ENCODE measurements at regions not wholly inside any gene's neighbourhood (a gene's known extent, or its start where the extent isn't known, plus 50 kb on each side); places are given as distances from the start of the nearest gene placed in this dataset.

GRCh38 chr14:39957987-39958386 is 525.8 kb upstream of the FBXO33 start:
- DNase-seq (no peak), ATAC-seq (replicated peaks) (no peak)
- Mint-ChIP-seq H3K27me3 (no peaks in the 10 kb centered on the region), H3K9me3 (peaks cover 13 to 19% of the 10 kb centered on the region in 2 donors), H3K36me3 (no peaks in the 10 kb centered on the region), H3K4me3 (no peak overlapping the region), H3K27ac (no peak overlapping the region), H3K4me1 (no peaks in the 10 kb centered on the region)

GRCh38 chr14:39957290-39957689 is 525.1 kb upstream of the FBXO33 start:
- Mint-ChIP-seq H3K4me3 (no peak overlapping the region), H3K27ac (no peak overlapping the region), H3K27me3 (no peaks in the 10 kb centered on the region), H3K9me3 (peaks cover 15% of the 10 kb centered on the region in 2 donors), H3K36me3 (no peaks in the 10 kb centered on the region), H3K4me1 (no peaks in the 10 kb centered on the region)
- DNase-seq = no peak
- ATAC-seq (replicated peaks) = no peak

GRCh38 chr14:39956372-39956771 is 524.1 kb upstream of the FBXO33 start:
- Mint-ChIP-seq H3K9me3 (peaks cover 10 to 13% of the 10 kb centered on the region in 2 donors), H3K4me3 (no peak overlapping the region), H3K27me3 (no peaks in the 10 kb centered on the region), H3K4me1 (no peaks in the 10 kb centered on the region), H3K27ac (no peak overlapping the region), H3K36me3 (no peaks in the 10 kb centered on the region)
- DNase-seq (no peak), ATAC-seq (replicated peaks) (no peak)

- no peak for ATAC-seq (replicated peaks)
- no peak overlapping the region for H3K27ac Mint-ChIP-seq
Observed at GRCh38 chr14:39948235-39948634, 516.0 kb upstream of the FBXO33 start.

GRCh38 chr14:39946807-39947206 is 514.6 kb upstream of the FBXO33 start:
- Mint-ChIP-seq H3K27ac (no peak overlapping the region), H3K36me3 (no peaks in the 10 kb centered on the region), H3K4me3 (no peak overlapping the region), H3K4me1 (no peaks in the 10 kb centered on the region), H3K9me3 (peaks cover 0 to 1% of the 10 kb centered on the region in 2 donors), H3K27me3 (no peaks in the 10 kb centered on the region)
- ATAC-seq (replicated peaks) (no peak), DNase-seq (no peak)

More at GRCh38 chr14:39948235-39948634, 516.0 kb upstream of the FBXO33 start:
- Mint-ChIP-seq H3K4me3 (no peak overlapping the region), H3K4me1 (no peaks in the 10 kb centered on the region), H3K27me3 (no peaks in the 10 kb centered on the region), H3K36me3 (no peaks in the 10 kb centered on the region), H3K9me3 (peaks cover 4 to 8% of the 10 kb centered on the region in 2 donors)
- DNase-seq = no peak

GRCh38 chr14:39939023-39939422 is 506.8 kb upstream of the FBXO33 start:
- Mint-ChIP-seq H3K4me3 (no peak overlapping the region), H3K4me1 (no peaks in the 10 kb centered on the region), H3K36me3 (no peaks in the 10 kb centered on the region), H3K27ac (no peak overlapping the region), H3K27me3 (no peaks in the 10 kb centered on the region), H3K9me3 (no peaks in the 10 kb centered on the region)
- DNase-seq = no peak
- ATAC-seq (replicated peaks) = no peak

- no peaks in the 10 kb centered on the region for H3K9me3 Mint-ChIP-seq
- ATAC-seq (replicated peaks) (peak; percentile 36 to 78), DNase-seq (no peak)
- no peaks in the 10 kb centered on the region for H3K36me3 Mint-ChIP-seq
- no peak overlapping the region for H3K4me3 Mint-ChIP-seq
- no peaks in the 10 kb centered on the region for H3K4me1 Mint-ChIP-seq
- no peak overlapping the region for H3K27ac Mint-ChIP-seq
- peaks cover 0 to 4% of the 10 kb centered on the region in 2 donors for H3K27me3 Mint-ChIP-seq
Observed at GRCh38 chr14:39912192-39913100, 480.2 kb upstream of the FBXO33 start.

- H3K9me3 Mint-ChIP-seq = peaks cover 9 to 10% of the 10 kb centered on the region in 2 donors
- no peak overlapping the region for H3K4me3 Mint-ChIP-seq
- DNase-seq (no peak), ATAC-seq (replicated peaks) (no peak)
- no peak overlapping the region for H3K27ac Mint-ChIP-seq
- no peaks in the 10 kb centered on the region for H3K36me3 Mint-ChIP-seq
- no peaks in the 10 kb centered on the region for H3K27me3 Mint-ChIP-seq
- no peaks in the 10 kb centered on the region for H3K4me1 Mint-ChIP-seq
Observed at GRCh38 chr14:39897657-39898056, 465.4 kb upstream of the FBXO33 start.

- Mint-ChIP-seq H3K9me3 (peaks cover 13 to 21% of the 10 kb centered on the region in 2 donors), H3K27ac (no peak overlapping the region), H3K4me1 (no peaks in the 10 kb centered on the region), H3K4me3 (no peak overlapping the region), H3K27me3 (no peaks in the 10 kb centered on the region), H3K36me3 (no peaks in the 10 kb centered on the region)
- no peak for ATAC-seq (replicated peaks)
- no peak for DNase-seq
Observed at GRCh38 chr14:39890026-39890425, 457.8 kb upstream of the FBXO33 start.

- H3K4me1 Mint-ChIP-seq = no peaks in the 10 kb centered on the region
- H3K9me3 Mint-ChIP-seq = peaks cover 13 to 14% of the 10 kb centered on the region in 2 donors
- no peaks in the 10 kb centered on the region for H3K27me3 Mint-ChIP-seq
- no peak overlapping the region for H3K27ac Mint-ChIP-seq
- H3K4me3 Mint-ChIP-seq = no peak overlapping the region
- DNase-seq (no peak), ATAC-seq (replicated peaks) (no peak)
- no peaks in the 10 kb centered on the region for H3K36me3 Mint-ChIP-seq
Observed at GRCh38 chr14:39884091-39884490, 451.9 kb upstream of the FBXO33 start.

- Mint-ChIP-seq H3K36me3 (no peaks in the 10 kb centered on the region), H3K9me3 (peaks cover 0 to 2% of the 10 kb centered on the region in 2 donors), H3K27me3 (no peaks in the 10 kb centered on the region), H3K4me1 (peaks cover 0 to 2% of the 10 kb centered on the region in 2 donors), H3K27ac (no peak overlapping the region), H3K4me3 (no peak overlapping the region)
- ATAC-seq (replicated peaks) = no peak
- DNase-seq = no peak
Observed at GRCh38 chr14:39880965-39881364, 448.7 kb upstream of the FBXO33 start.

GRCh38 chr14:39880106-39880695 is 448.0 kb upstream of the FBXO33 start:
- H3K4me3 Mint-ChIP-seq = no peak overlapping the region
- peaks cover 0 to 4% of the 10 kb centered on the region in 2 donors for H3K9me3 Mint-ChIP-seq
- peaks cover 0 to 2% of the 10 kb centered on the region in 2 donors for H3K4me1 Mint-ChIP-seq
- no peak for DNase-seq
- no peaks in the 10 kb centered on the region for H3K36me3 Mint-ChIP-seq
- ATAC-seq (replicated peaks) = no peak
- H3K27ac Mint-ChIP-seq = no peak overlapping the region
- no peaks in the 10 kb centered on the region for H3K27me3 Mint-ChIP-seq

GRCh38 chr14:39877577-39878190 is 445.5 kb upstream of the FBXO33 start:
- Mint-ChIP-seq H3K4me3 (no peak overlapping the region), H3K36me3 (no peaks in the 10 kb centered on the region), H3K9me3 (peaks cover 0 to 1% of the 10 kb centered on the region in 2 donors)

GRCh38 chr14:39876916-39877315 is 444.7 kb upstream of the FBXO33 start:
- H3K36me3 Mint-ChIP-seq = no peaks in the 10 kb centered on the region
- peaks cover 0 to 2% of the 10 kb centered on the region in 2 donors for H3K4me1 Mint-ChIP-seq
- DNase-seq (no peak), ATAC-seq (replicated peaks) (no peak)
- no peak overlapping the region for H3K4me3 Mint-ChIP-seq
- H3K27ac Mint-ChIP-seq = no peak overlapping the region
- peaks cover 0 to 1% of the 10 kb centered on the region in 2 donors for H3K9me3 Mint-ChIP-seq
- no peaks in the 10 kb centered on the region for H3K27me3 Mint-ChIP-seq

More at GRCh38 chr14:39877577-39878190, 445.5 kb upstream of the FBXO33 start:
- ATAC-seq (replicated peaks) = no peak
- DNase-seq = no peak
- Mint-ChIP-seq H3K27me3 (no peaks in the 10 kb centered on the region), H3K4me1 (peaks cover 0 to 2% of the 10 kb centered on the region in 2 donors), H3K27ac (no peak overlapping the region)
